ENCODE measurements at regions not wholly inside any gene's neighbourhood (a gene's known extent, or its start where the extent isn't known, plus 50 kb on each side); places are given as distances from the start of the nearest gene placed in this dataset.

DNA sequence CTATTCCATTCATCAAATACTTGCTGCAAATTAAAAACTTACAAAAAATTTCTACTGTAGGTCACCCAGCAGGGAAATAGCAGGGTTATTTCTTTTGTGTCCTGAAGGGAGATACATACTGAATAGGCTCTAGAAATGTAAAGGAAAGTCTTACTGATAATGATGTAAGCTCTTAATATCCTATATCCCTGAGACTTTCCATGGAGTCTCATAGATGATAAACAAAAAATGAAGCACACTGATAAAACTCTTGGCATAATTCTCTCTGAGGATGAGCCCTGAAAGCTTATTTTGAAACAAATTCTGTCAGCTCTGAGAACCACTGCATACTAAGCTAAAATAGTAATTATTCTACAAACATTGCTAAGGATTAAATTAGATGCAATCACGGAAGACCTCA is 819.6 kb upstream of the PTPRD start:
- H3K4me1 ChIP-seq (ENCODE audit: control insufficient read depth, insufficient read depth, low read length), result no peaks in the 10 kb centered on the region
- H3K9me3 ChIP-seq (ENCODE audit: control insufficient read depth, insufficient read depth, low read depth, low read length), result no peaks in the 10 kb centered on the region
- CTCF ChIA-PET, result no interaction called here
- H3K4me3 ChIP-seq (ENCODE audit: low read depth, low read length), result no peak overlapping the region
- H3K36me3 ChIP-seq (ENCODE audit: control insufficient read depth in 2 of 2, insufficient read depth in 1 of 2, low read length in 2 of 2), result no peaks in the 10 kb centered on the region
- TF ChIP-seq ZNF140 (tag by site-specific recombination; IDR thresholded peaks at IDR 0.05) (no peak), BCL11B (tag by site-specific recombination; IDR thresholded peaks at IDR 0.05; ENCODE audit: low read depth) (no peak), ZNF830 (tag by site-specific recombination; IDR thresholded peaks at IDR 0.05; ENCODE audit: low read depth) (no peak), AEBP2 (tag by site-specific recombination; IDR thresholded peaks at IDR 0.05; ENCODE audit: borderline replicate concordance) (no peak), OSR2 (tag by site-specific recombination; IDR thresholded peaks at IDR 0.05) (no peak), ZNF155 (tag by site-specific recombination; IDR thresholded peaks at IDR 0.05) (no peak), RBAK (tag by site-specific recombination; IDR thresholded peaks at IDR 0.05) (no peak), ZNF624 (tag by site-specific recombination; IDR thresholded peaks at IDR 0.05) (no peak), SP7 (tag by site-specific recombination; IDR thresholded peaks at IDR 0.05) (no peak), ZEB2 (tag by site-specific recombination; IDR thresholded peaks at IDR 0.05) (no peak), ZXDB (tag by site-specific recombination; IDR thresholded peaks at IDR 0.05) (no peak), ZNF580 (tag by site-specific recombination; IDR thresholded peaks at IDR 0.05) (no peak)
- POLR2A ChIA-PET, result no interaction called here
- H3K27ac ChIP-seq (ENCODE audit: extremely low read depth, low read depth, low read length), result no peak overlapping the region

- POLR2A ChIA-PET, result no interaction called here
- Histone ChIP-seq H3K9me3 (ENCODE audit: control insufficient read depth, insufficient read depth, low read depth, low read length) (no peaks in the 10 kb centered on the region), H3K27ac (ENCODE audit: extremely low read depth, low read depth, low read length) (no peak overlapping the region), H3K36me3 (ENCODE audit: control insufficient read depth in 2 of 2, insufficient read depth in 1 of 2, low read length in 2 of 2) (no peaks in the 10 kb centered on the region), H3K4me3 (ENCODE audit: low read depth, low read length) (no peak overlapping the region), H3K4me1 (ENCODE audit: control insufficient read depth, insufficient read depth, low read length) (no peaks in the 10 kb centered on the region)
- TF ChIP-seq ZNF19 (tag by site-specific recombination; IDR thresholded peaks at IDR 0.05; ENCODE audit: low read depth) (no peak), KLF9 (tag by site-specific recombination; IDR thresholded peaks at IDR 0.05; ENCODE audit: low read depth) (no peak), ATF2 (tag by site-specific recombination; IDR thresholded peaks at IDR 0.05; ENCODE audit: low read depth) (no peak), HOXD13 (CRISPR knock-in tag; IDR thresholded peaks at IDR 0.05; ENCODE audit: borderline replicate concordance) (no peak), ZNF37A (tag by site-specific recombination; IDR thresholded peaks at IDR 0.05) (no peak), ZNF521 (tag by site-specific recombination; IDR thresholded peaks at IDR 0.05) (no peak), ZNF777 (tag by site-specific recombination; IDR thresholded peaks at IDR 0.05; ENCODE audit: borderline replicate concordance) (no peak), ZNF843 (tag by site-specific recombination; IDR thresholded peaks at IDR 0.05) (no peak), ZNF560 (tag by site-specific recombination; IDR thresholded peaks at IDR 0.05; ENCODE audit: borderline replicate concordance) (no peak), ZNF837 (tag by site-specific recombination; IDR thresholded peaks at IDR 0.05) (no peak), ZNF580 (tag by site-specific recombination; IDR thresholded peaks at IDR 0.05) (no peak), RBAK (tag by site-specific recombination; IDR thresholded peaks at IDR 0.05) (no peak)
- TF ChIP-seq, protein P1, sequence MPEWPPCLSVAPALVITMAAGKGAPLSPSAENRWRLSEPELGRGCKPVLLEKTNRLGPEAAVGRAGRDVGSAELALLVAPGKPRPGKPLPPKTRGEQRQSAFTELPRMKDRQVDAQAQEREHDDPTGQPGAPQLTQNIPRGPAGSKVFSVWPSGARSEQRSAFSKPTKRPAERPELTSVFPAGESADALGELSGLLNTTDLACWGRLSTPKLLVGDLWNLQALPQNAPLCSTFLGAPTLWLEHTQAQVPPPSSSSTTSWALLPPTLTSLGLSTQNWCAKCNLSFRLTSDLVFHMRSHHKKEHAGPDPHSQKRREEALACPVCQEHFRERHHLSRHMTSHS (tag by site-specific recombination; IDR thresholded peaks at IDR 0.05), result no peak
- TF ChIP-seq, protein P2, sequence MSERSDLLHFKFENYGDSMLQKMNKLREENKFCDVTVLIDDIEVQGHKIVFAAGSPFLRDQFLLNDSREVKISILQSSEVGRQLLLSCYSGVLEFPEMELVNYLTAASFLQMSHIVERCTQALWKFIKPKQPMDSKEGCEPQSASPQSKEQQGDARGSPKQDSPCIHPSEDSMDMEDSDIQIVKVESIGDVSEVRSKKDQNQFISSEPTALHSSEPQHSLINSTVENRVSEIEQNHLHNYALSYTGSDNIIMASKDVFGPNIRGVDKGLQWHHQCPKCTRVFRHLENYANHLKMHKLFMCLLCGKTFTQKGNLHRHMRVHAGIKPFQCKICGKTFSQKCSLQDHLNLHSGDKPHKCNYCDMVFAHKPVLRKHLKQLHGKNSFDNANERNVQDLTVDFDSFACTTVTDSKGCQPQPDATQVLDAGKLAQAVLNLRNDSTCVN (tag by site-specific recombination; optimal IDR thresholded peaks at IDR 0.05), result no peak
- TF ChIP-seq, protein P3, sequence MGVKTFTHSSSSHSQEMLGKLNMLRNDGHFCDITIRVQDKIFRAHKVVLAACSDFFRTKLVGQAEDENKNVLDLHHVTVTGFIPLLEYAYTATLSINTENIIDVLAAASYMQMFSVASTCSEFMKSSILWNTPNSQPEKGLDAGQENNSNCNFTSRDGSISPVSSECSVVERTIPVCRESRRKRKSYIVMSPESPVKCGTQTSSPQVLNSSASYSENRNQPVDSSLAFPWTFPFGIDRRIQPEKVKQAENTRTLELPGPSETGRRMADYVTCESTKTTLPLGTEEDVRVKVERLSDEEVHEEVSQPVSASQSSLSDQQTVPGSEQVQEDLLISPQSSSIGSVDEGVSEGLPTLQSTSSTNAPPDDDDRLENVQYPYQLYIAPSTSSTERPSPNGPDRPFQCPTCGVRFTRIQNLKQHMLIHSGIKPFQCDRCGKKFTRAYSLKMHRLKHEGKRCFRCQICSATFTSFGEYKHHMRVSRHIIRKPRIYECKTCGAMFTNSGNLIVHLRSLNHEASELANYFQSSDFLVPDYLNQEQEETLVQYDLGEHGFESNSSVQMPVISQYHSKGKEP (tag by site-specific recombination; IDR thresholded peaks at IDR 0.05), result no peak
- CTCF ChIA-PET, result interaction anchor here (0.6 kb wide), 1 partner anchor 199 kb away, joined by 4 read pairs; no protein-coding TSS in a partner anchor
These were observed 830.8 kb upstream of the PTPRD start for GRCh38 chr9:11443631-11444030.

All from HEK293 (cell line).